ENCODE measurements at regions not wholly inside any gene's neighbourhood (a gene's known extent, or its start where the extent isn't known, plus 50 kb on each side); places are given as distances from the start of the nearest gene placed in this dataset.

GRCh38 chr1:79369091-79369490 lies 362.6 kb upstream of the ADGRL4 start:
- TF ChIP-seq, protein P1, sequence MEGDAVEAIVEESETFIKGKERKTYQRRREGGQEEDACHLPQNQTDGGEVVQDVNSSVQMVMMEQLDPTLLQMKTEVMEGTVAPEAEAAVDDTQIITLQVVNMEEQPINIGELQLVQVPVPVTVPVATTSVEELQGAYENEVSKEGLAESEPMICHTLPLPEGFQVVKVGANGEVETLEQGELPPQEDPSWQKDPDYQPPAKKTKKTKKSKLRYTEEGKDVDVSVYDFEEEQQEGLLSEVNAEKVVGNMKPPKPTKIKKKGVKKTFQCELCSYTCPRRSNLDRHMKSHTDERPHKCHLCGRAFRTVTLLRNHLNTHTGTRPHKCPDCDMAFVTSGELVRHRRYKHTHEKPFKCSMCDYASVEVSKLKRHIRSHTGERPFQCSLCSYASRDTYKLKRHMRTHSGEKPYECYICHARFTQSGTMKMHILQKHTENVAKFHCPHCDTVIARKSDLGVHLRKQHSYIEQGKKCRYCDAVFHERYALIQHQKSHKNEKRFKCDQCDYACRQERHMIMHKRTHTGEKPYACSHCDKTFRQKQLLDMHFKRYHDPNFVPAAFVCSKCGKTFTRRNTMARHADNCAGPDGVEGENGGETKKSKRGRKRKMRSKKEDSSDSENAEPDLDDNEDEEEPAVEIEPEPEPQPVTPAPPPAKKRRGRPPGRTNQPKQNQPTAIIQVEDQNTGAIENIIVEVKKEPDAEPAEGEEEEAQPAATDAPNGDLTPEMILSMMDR (IDR thresholded peaks at IDR 0.05; ENCODE audit: low read length) = no peak
- no peak for TF ChIP-seq EZH2 (IDR thresholded peaks at IDR 0.05; ENCODE audit: borderline replicate concordance, low read length)
